B cell (primary cell): ENCODE measurements at regions not wholly inside any gene's neighbourhood (a gene's known extent, or its start where the extent isn't known, plus 50 kb on each side); places are given as distances from the start of the nearest gene placed in this dataset.

Source experiments
- ATAC-seq: fragments of 200-7000 bp; cut with Tn5 transposase; one replicate; pipeline ENCODE4 v1.10.0; 2021; ENCODE audit warnings: low read depth, mild to moderate bottlenecking, moderate number of reproducible peaks, moderate library complexity
- CTCF ChIA-PET: fragments of 350-600 bp; sonication (Branson Sonifier 250); formaldehyde crosslinking; loops from one replicate; lab custom pipeline; 2021; ENCODE audit warnings: antibody characterized with exemption, inconsistent platforms; lab: Charles Lee
- POLR2A ChIA-PET: fragments of 350-600 bp; sonication (Branson Sonifier 250); formaldehyde crosslinking; loops from one replicate; lab custom pipeline; 2021; ENCODE audit warnings: antibody characterized with exemption; lab: Charles Lee
- DNase-seq: peaks from one replicate; pipeline ENCODE4 v3.0.0; 2013
- H2AFZ ChIP-seq: 2 replicates; pipeline ENCODE4 v1.6.1; 2012; ENCODE audit warnings: mild to moderate bottlenecking, low read depth, low read length; ENCODE audit not compliant: insufficient read depth, poor library complexity, severe bottlenecking
- H3K27ac ChIP-seq, 2 donors: 1 replicate in 1 of 2; 2 replicates in 1 of 2; pipeline ENCODE4 v1.5.1; 2012 to 2013; ENCODE audit warnings: low read length in 2 of 2, mild to moderate bottlenecking in 2 of 2, moderate library complexity in 1 of 2
- H3K27me3 ChIP-seq, 4 experiments: fragments of 200-600 bp in 1 of 4; sonication (generic) in 1 of 4; replicated peaks in 1 of 4; 1 replicate in 2 of 4; 2 replicates in 2 of 4; pipeline versions ENCODE4 v1.6.1 to v1.7.0; 2013 to 2016; ENCODE audit warnings: low read length in 3 of 4, mild to moderate bottlenecking in 2 of 4, mixed read lengths in 1 of 4, moderate library complexity in 1 of 4; ENCODE audit not compliant: insufficient read depth in 4 of 4, control insufficient read depth in 3 of 4; ENCODE audit errors: control extremely low read depth in 1 of 4
- H3K36me3 ChIP-seq, 2 experiments: replicated peaks in 1 of 2; 1 replicate in 1 of 2; 2 replicates in 1 of 2; pipeline versions ENCODE4 v1.6.1 to v1.7.1; 2013; ENCODE audit warnings: low read length in 1 of 2; ENCODE audit not compliant: insufficient read depth in 2 of 2, control insufficient read depth in 1 of 2; ENCODE audit errors: control extremely low read depth in 1 of 2, extremely low read depth in 1 of 2
- H3K4me1 ChIP-seq, 2 donors: fragments of 200-600 bp in 1 of 2; sonication (generic) in 1 of 2; 1 replicate in 1 of 2; 2 replicates in 1 of 2; pipeline versions ENCODE4 v1.5.1 to v1.6.1; 2013 to 2017; ENCODE audit warnings: low read length in 2 of 2; ENCODE audit not compliant: control insufficient read depth in 2 of 2, insufficient read depth in 2 of 2
- H3K4me2 ChIP-seq: replicated peaks from 2 replicates; pipeline ENCODE3; 2012; ENCODE audit warnings: mild to moderate bottlenecking, low read depth, low read length; ENCODE audit not compliant: poor library complexity, severe bottlenecking
- H3K4me3 ChIP-seq, 5 experiments: fragments of 200-600 bp in 1 of 5; sonication (generic) in 1 of 5; 1 replicate in 3 of 5; 2 replicates in 2 of 5; pipeline versions ENCODE4 v1.5.1 to v1.7.0; 2011 to 2016; ENCODE audit warnings: low read length in 4 of 5, mild to moderate bottlenecking in 4 of 5, low read depth in 2 of 5, control low read depth in 1 of 5, moderate library complexity in 1 of 5; ENCODE audit not compliant: insufficient read depth in 1 of 5; ENCODE audit errors: control extremely low read depth in 1 of 5, extremely low read depth in 1 of 5
- H3K79me2 ChIP-seq: fragments of 200-600 bp; sonication (generic); one replicate; pipeline ENCODE4 v1.6.0; 2016; ENCODE audit warnings: low read length; ENCODE audit not compliant: control insufficient read depth, insufficient read depth
- H3K9ac ChIP-seq: fragments of 200-600 bp; sonication (generic); 2 replicates; pipeline ENCODE4 v1.6.1; 2017; ENCODE audit warnings: mild to moderate bottlenecking, low read length, moderate library complexity
- H3K9me3 ChIP-seq, 3 donors: one replicate each; pipeline versions ENCODE4 v1.6.1 to v1.7.1; 2013; ENCODE audit warnings: low read length in 2 of 3; ENCODE audit not compliant: control insufficient read depth in 2 of 3, insufficient read depth in 1 of 3; ENCODE audit errors: control extremely low read depth in 1 of 3
- H4K20me1 ChIP-seq: 2 replicates; pipeline ENCODE4 v1.6.0; 2012; ENCODE audit warnings: mild to moderate bottlenecking, low read length; ENCODE audit not compliant: insufficient read depth, control insufficient read depth, poor library complexity, severe bottlenecking
- H3K27ac Mint-ChIP-seq: one replicate; pipeline ENCODE4 v1.8.0; 2021; ENCODE audit warnings: mixed read lengths
- H3K27me3 Mint-ChIP-seq: one replicate; pipeline ENCODE4 v1.8.0; 2021; ENCODE audit warnings: mixed read lengths
- H3K4me1 Mint-ChIP-seq: one replicate; pipeline ENCODE4 v1.8.0; 2021; ENCODE audit warnings: mixed read lengths
- H3K4me3 Mint-ChIP-seq: one replicate; pipeline ENCODE4 v1.8.0; 2021; ENCODE audit warnings: mixed read lengths
- H3K9me3 Mint-ChIP-seq: one replicate; pipeline ENCODE4 v1.8.0; 2022; ENCODE audit warnings: mixed read lengths; ENCODE audit not compliant: insufficient read depth
- CTCF ChIP-seq: fragments of 200-600 bp; IDR thresholded peaks from one replicate; pipeline ENCODE4 v1.8.0; 2022; ENCODE audit warnings: antibody characterized with exemption, mild to moderate bottlenecking
- EZH2 ChIP-seq: IDR thresholded peaks from 2 replicates; pipeline ENCODE4 v1.6.1; 2012; ENCODE audit warnings: borderline replicate concordance, low read depth, mild to moderate bottlenecking, moderate library complexity, low read length; ENCODE audit not compliant: insufficient read depth, poor library complexity, severe bottlenecking
- WGBS: methylation state at CpG from one replicate; pipeline ENCODE4 v1.1.5; 2013; ENCODE audit warnings: missing lambda C conversion rate; ENCODE audit not compliant: insufficient coverage; 5-methylcytosine and 5-hydroxymethylcytosine counted together
- intact Hi-C: fragments of 100-400 bp; cut with micrococcal nuclease; formaldehyde crosslinking; loops from one replicate; pipeline ENCODE4 v1.10.0; 2022

DNA sequence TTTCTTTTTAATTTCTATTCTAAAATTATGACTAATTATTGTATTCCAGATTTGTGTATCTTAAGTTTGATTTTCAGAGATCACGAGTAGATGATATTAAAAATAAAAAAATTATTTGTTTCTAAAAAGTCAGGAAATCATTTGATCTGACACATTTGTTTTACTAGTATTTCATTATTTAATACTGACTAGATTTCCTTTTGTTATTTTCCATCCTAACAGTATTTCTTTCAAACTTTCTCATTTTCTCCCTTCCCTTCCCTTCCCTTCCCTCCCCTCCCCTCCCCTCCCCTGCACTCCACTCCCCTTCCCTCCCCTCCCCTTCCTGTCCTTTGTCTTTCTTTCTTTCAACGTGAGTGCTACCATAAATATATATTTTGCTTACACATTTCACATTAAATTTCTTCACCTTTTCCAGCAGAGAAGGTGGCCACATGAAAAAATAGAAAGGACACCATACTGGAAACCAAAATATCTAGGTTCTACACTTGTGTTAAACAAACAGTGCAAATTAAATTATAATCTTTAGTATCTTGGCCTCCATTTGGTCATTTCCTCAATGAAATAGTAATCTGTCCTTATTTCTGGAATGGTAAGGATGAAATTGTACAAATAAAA lies 1412.7 kb upstream of the IGFBP7 start:
- ChIA-PET CTCF (no interaction called here), POLR2A (no interaction called here)
- Mint-ChIP-seq H3K27me3 (no peaks in the 10 kb centered on the region), H3K9me3 (no peaks in the 10 kb centered on the region), H3K27ac (no peak overlapping the region), H3K4me1 (no peaks in the 10 kb centered on the region), H3K4me3 (no peak overlapping the region)
- Histone ChIP-seq H3K27me3 (no peaks in the 10 kb centered on the region), H3K79me2 (no peaks in the 10 kb centered on the region), H3K9me3 (no peaks in the 10 kb centered on the region), H4K20me1 (no peaks in the 10 kb centered on the region), H3K27ac (no peak overlapping the region), H3K4me2 (no peak overlapping the region), H3K4me1 (no peaks in the 10 kb centered on the region), H3K36me3 (no peaks in the 10 kb centered on the region), H3K9ac (no peak overlapping the region), H2AFZ (no peak overlapping the region), H3K4me3 (no peak overlapping the region)
- no CpG with 5 or more reads among the region's 2 CpGs for WGBS
- TF ChIP-seq EZH2, result no peak
- no peak for TF ChIP-seq CTCF
- intact Hi-C loops, result no loop called here
- DNase-seq (no peak), ATAC-seq (no peak)

GRCh38 chr4:58515226-58515625 lies 1405.0 kb upstream of the IGFBP7 start:
- no peaks in the 10 kb centered on the region for H3K27me3 Mint-ChIP-seq
- no CpG with 5 or more reads among the region's 1 CpG for WGBS
- Histone ChIP-seq H3K9ac (no peak overlapping the region), H3K4me1 (no peaks in the 10 kb centered on the region), H3K27ac (no peak overlapping the region), H4K20me1 (no peaks in the 10 kb centered on the region), H3K9me3 (no peaks in the 10 kb centered on the region), H3K79me2 (no peaks in the 10 kb centered on the region), H3K4me2 (no peak overlapping the region), H3K27me3 (no peaks in the 10 kb centered on the region), H3K4me3 (no peak overlapping the region), H2AFZ (no peak overlapping the region), H3K36me3 (no peaks in the 10 kb centered on the region)
- TF ChIP-seq EZH2, result no peak
- TF ChIP-seq CTCF, result no peak
- no peaks in the 10 kb centered on the region for H3K4me1 Mint-ChIP-seq
- ATAC-seq, result no peak
- H3K4me3 Mint-ChIP-seq, result no peak overlapping the region
- no peak for DNase-seq
- POLR2A ChIA-PET, result no interaction called here
- CTCF ChIA-PET, result no interaction called here
- no peaks in the 10 kb centered on the region for H3K9me3 Mint-ChIP-seq
- no peak overlapping the region for H3K27ac Mint-ChIP-seq
- intact Hi-C loops, result no loop called here
